H1 (cell line): ENCODE measurements at regions not wholly inside any gene's neighbourhood (a gene's known extent, or its start where the extent isn't known, plus 50 kb on each side); places are given as distances from the start of the nearest gene placed in this dataset.

Experiments
- CREB1 ChIP-seq: IDR thresholded peaks from 2 replicates; pipeline ENCODE4 v1.6.1; 2012; ENCODE audit warnings: inconsistent platforms
- GABPA ChIP-seq: IDR thresholded peaks from 2 replicates; pipeline ENCODE4 v1.6.1; 2011; ENCODE audit warnings: mild to moderate bottlenecking, low read length, moderate library complexity, borderline replicate concordance; ENCODE audit not compliant: insufficient read depth
- POLR2AphosphoS5 ChIP-seq: IDR thresholded peaks from 2 replicates; pipeline ENCODE4 v1.6.1; 2011; ENCODE audit warnings: low read depth, low read length
- RAD21 ChIP-seq, 2 experiments: IDR thresholded peaks in 1 of 2; conservative IDR thresholded peaks in 1 of 2; 2 replicates each; pipeline ENCODE4 v1.6.1; 2011; ENCODE audit warnings: low read depth in 2 of 2, low read length in 2 of 2, improper control_type of control experiment in 1 of 2, inconsistent platforms in 1 of 2, mild to moderate bottlenecking in 1 of 2, moderate library complexity in 1 of 2
- RFX5 ChIP-seq: IDR thresholded peaks from 2 replicates; pipeline ENCODE4 v1.6.1; 2011; ENCODE audit warnings: low read depth, low read length, improper control_type of control experiment, borderline replicate concordance
- YY1 ChIP-seq: IDR thresholded peaks from 2 replicates; pipeline ENCODE4 v1.6.1; 2011; ENCODE audit warnings: low read depth, mild to moderate bottlenecking, low read length
- ZNF274 ChIP-seq: IDR thresholded peaks from 2 replicates; pipeline ENCODE4 v1.7.0; 2012; ENCODE audit warnings: low read length, borderline replicate concordance; ENCODE audit errors: extremely low read depth
- TF ChIP-seq, protein P1 (sequence below), 3 experiments: IDR thresholded peaks; 1 replicate in 2 of 3; 2 replicates in 1 of 3; pipeline versions ENCODE4 v1.5.1 to v1.6.1; 2011; ENCODE audit warnings: low read length in 3 of 3, mild to moderate bottlenecking in 3 of 3, inconsistent platforms in 2 of 3, low read depth in 1 of 3, moderate library complexity in 1 of 3; ENCODE audit not compliant: insufficient read depth in 1 of 3; ENCODE audit errors: control extremely low read depth in 1 of 3

- TF ChIP-seq, protein P1, sequence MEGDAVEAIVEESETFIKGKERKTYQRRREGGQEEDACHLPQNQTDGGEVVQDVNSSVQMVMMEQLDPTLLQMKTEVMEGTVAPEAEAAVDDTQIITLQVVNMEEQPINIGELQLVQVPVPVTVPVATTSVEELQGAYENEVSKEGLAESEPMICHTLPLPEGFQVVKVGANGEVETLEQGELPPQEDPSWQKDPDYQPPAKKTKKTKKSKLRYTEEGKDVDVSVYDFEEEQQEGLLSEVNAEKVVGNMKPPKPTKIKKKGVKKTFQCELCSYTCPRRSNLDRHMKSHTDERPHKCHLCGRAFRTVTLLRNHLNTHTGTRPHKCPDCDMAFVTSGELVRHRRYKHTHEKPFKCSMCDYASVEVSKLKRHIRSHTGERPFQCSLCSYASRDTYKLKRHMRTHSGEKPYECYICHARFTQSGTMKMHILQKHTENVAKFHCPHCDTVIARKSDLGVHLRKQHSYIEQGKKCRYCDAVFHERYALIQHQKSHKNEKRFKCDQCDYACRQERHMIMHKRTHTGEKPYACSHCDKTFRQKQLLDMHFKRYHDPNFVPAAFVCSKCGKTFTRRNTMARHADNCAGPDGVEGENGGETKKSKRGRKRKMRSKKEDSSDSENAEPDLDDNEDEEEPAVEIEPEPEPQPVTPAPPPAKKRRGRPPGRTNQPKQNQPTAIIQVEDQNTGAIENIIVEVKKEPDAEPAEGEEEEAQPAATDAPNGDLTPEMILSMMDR (IDR thresholded peaks at IDR 0.05; ENCODE audit: control extremely low read depth in 1 of 3, insufficient read depth in 1 of 3, low read depth in 1 of 3, low read length in 3 of 3) = no peak
- TF ChIP-seq RFX5 (no peak), YY1 (no peak), CREB1 (no peak), ZNF274 (no peak), POLR2AphosphoS5 (no peak), GABPA (no peak), RAD21 (IDR thresholded peaks at IDR 0.05 in 1 of 2, conservative IDR thresholded peaks at IDR 0.05 in 1 of 2; ENCODE audit: low read depth in 2 of 2, low read length in 2 of 2) (no peak)
These were observed 162.5 kb downstream of the TBX15 start for GRCh38 chr1:118825619-118826018.
